ENCODE measurements at regions not wholly inside any gene's neighbourhood (a gene's known extent, or its start where the extent isn't known, plus 50 kb on each side); places are given as distances from the start of the nearest gene placed in this dataset.

- TF ChIP-seq CTCF (IDR thresholded peaks at IDR 0.05) (no peak), POLR2AphosphoS5 (IDR thresholded peaks at IDR 0.05) (peak in 2 of 3 donors; percentile 34 to 41), POLR2A (IDR thresholded peaks at IDR 0.05) (no peak), EP300 (IDR thresholded peaks at IDR 0.05) (no peak)
Observed at GRCh38 chr10:3720228-3721019, 64.6 kb downstream of the KLF6 start.

All from stomach (tissue), 4 donors.